H1 (cell line): ENCODE measurements at regions not wholly inside any gene's neighbourhood (a gene's known extent, or its start where the extent isn't known, plus 50 kb on each side); places are given as distances from the start of the nearest gene placed in this dataset.

ENCODE experiments used
- CTCF ChIA-PET: fragments of 300-600 bp; sonication (Branson Sonifier 250); formaldehyde crosslinking; loops from one replicate; lab custom pipeline; 2021; ENCODE audit not compliant: partially characterized antibody; lab: Charles Lee
- POLR2A ChIA-PET: fragments of 300-600 bp; sonication (Branson Sonifier 250); formaldehyde crosslinking; loops from one replicate; lab custom pipeline; 2021; ENCODE audit warnings: inconsistent platforms; ENCODE audit not compliant: partially characterized antibody; lab: Charles Lee
- DNase-seq, 2 experiments: peaks; one replicate each; pipeline versions ENCODE4 v3.0.0 to v3.0.0-alpha.2; 2010 to 2022; ENCODE audit warnings: low spot score in 2 of 2, low read depth in 1 of 2, mixed read lengths in 1 of 2
- FAIRE-seq: peaks from 2 replicates; lab custom pipeline; 2011; peaks lifted over from hg19 to GRCh38; lab: Jason Lieb, UNC
- H2AFZ ChIP-seq: 2 replicates; pipeline ENCODE4 v1.8.1; 2012; ENCODE audit warnings: low read length, inconsistent platforms
- H2AK5ac ChIP-seq: 2 replicates; pipeline ENCODE4 v1.6.1; 2013; ENCODE audit warnings: low read depth, low read length
- H2BK120ac ChIP-seq: replicated peaks from 2 replicates; pipeline ENCODE3; 2013; ENCODE audit warnings: low read depth, low read length, inconsistent platforms
- H2BK12ac ChIP-seq: 2 replicates; pipeline ENCODE4 v1.6.1; 2013; ENCODE audit warnings: low read depth, low read length
- H2BK15ac ChIP-seq: 2 replicates; pipeline ENCODE4 v1.6.1; 2013; ENCODE audit warnings: low read length
- H2BK20ac ChIP-seq: 2 replicates; pipeline ENCODE4 v1.6.1; 2013; ENCODE audit warnings: low read length
- H2BK5ac ChIP-seq: 2 replicates; pipeline ENCODE4 v1.6.1; 2013; ENCODE audit warnings: low read depth, low read length
- H3K14ac ChIP-seq: 2 replicates; pipeline ENCODE4 v1.6.1; 2013; ENCODE audit warnings: inconsistent platforms; ENCODE audit not compliant: insufficient read length
- H3K18ac ChIP-seq: 2 replicates; pipeline ENCODE4 v1.6.1; 2013; ENCODE audit warnings: low read length; ENCODE audit errors: extremely low read depth
- H3K23ac ChIP-seq: 2 replicates; pipeline ENCODE4 v1.6.1; 2013; ENCODE audit warnings: inconsistent platforms; ENCODE audit not compliant: insufficient read length
- H3K23me2 ChIP-seq: 2 replicates; pipeline ENCODE4 v1.6.1; 2013; ENCODE audit warnings: low read depth, low read length
- H3K27ac ChIP-seq: 2 replicates; pipeline ENCODE4 v1.6.1; 2011; ENCODE audit warnings: low read depth, low read length, inconsistent platforms
- H3K27me3 ChIP-seq, 4 experiments: replicated peaks in 1 of 4; 1 replicate in 1 of 4; 2 replicates in 3 of 4; pipeline versions ENCODE4 v1.6.1 to v1.8.1; 2011 to 2013; ENCODE audit warnings: low read length in 3 of 4, mild to moderate bottlenecking in 3 of 4, inconsistent platforms in 2 of 4, mixed read lengths in 2 of 4, moderate library complexity in 1 of 4; ENCODE audit not compliant: control insufficient read depth in 3 of 4, insufficient read depth in 3 of 4; ENCODE audit errors: extremely low read depth in 1 of 4
- H3K36me3 ChIP-seq, 4 experiments: 2 replicates each; pipeline versions ENCODE4 v1.6.1 to v1.8.1; 2011 to 2013; ENCODE audit warnings: mild to moderate bottlenecking in 4 of 4, low read length in 3 of 4, moderate library complexity in 2 of 4, control low read depth in 1 of 4, inconsistent platforms in 1 of 4; ENCODE audit not compliant: insufficient read depth in 4 of 4, control insufficient read depth in 2 of 4
- H3K4ac ChIP-seq: replicated peaks from 2 replicates; pipeline ENCODE3; 2013; ENCODE audit warnings: low read length, low read depth, mixed read lengths, inconsistent platforms; ENCODE audit not compliant: insufficient read length
- H3K4me1 ChIP-seq, 4 experiments: replicated peaks in 1 of 4; 1 replicate in 1 of 4; 2 replicates in 3 of 4; pipeline versions ENCODE4 v1.6.1 to v1.8.1; 2011 to 2013; ENCODE audit warnings: low read length in 3 of 4, inconsistent platforms in 2 of 4, mixed read lengths in 1 of 4; ENCODE audit not compliant: insufficient read depth in 4 of 4, control insufficient read depth in 3 of 4
- H3K4me2 ChIP-seq, 2 experiments: 2 replicates each; pipeline versions ENCODE4 v1.6.1 to v1.8.1; 2011 to 2013; ENCODE audit warnings: low read depth in 2 of 2, low read length in 2 of 2, control low read depth in 1 of 2, inconsistent platforms in 1 of 2, mild to moderate bottlenecking in 1 of 2; ENCODE audit not compliant: insufficient read depth in 1 of 2
- H3K4me3 ChIP-seq, 4 experiments: fragments of 200-600, 300-600 bp in 1 of 4; sonication (generic), shearing (Covaris generic), sonication (Bioruptor Twin) in 1 of 4; 2 replicates each; pipeline versions ENCODE4 v1.5.1 to v1.8.1; 2011 to 2016; ENCODE audit warnings: low read length in 4 of 4, low read depth in 3 of 4, control low read depth in 2 of 4, inconsistent platforms in 2 of 4, mild to moderate bottlenecking in 2 of 4, mixed read lengths in 1 of 4, moderate library complexity in 1 of 4; ENCODE audit not compliant: insufficient read depth in 2 of 4; ENCODE audit errors: extremely low read depth in 1 of 4
- H3K56ac ChIP-seq: replicated peaks from 2 replicates; pipeline ENCODE3; 2013; ENCODE audit warnings: low read depth, mild to moderate bottlenecking, mixed read lengths, low read length, inconsistent platforms; ENCODE audit not compliant: insufficient read length
- H3K79me1 ChIP-seq: 2 replicates; pipeline ENCODE4 v1.6.1; 2013; ENCODE audit warnings: low read depth, low read length, control low read depth
- H3K79me2 ChIP-seq, 2 experiments: 2 replicates each; pipeline versions ENCODE4 v1.6.1 to v1.8.1; 2012 to 2013; ENCODE audit warnings: low read length in 2 of 2, mild to moderate bottlenecking in 2 of 2, inconsistent platforms in 1 of 2; ENCODE audit not compliant: insufficient read depth in 2 of 2, control insufficient read depth in 1 of 2
- H3K9ac ChIP-seq, 4 experiments: replicated peaks in 1 of 4; 1 replicate in 1 of 4; 2 replicates in 3 of 4; pipeline versions ENCODE4 v1.6.1 to v1.8.1; 2011 to 2013; ENCODE audit warnings: low read depth in 3 of 4, low read length in 3 of 4, control low read depth in 2 of 4, mild to moderate bottlenecking in 2 of 4, moderate library complexity in 2 of 4, inconsistent platforms in 1 of 4; ENCODE audit errors: extremely low read depth in 1 of 4
- H3K9me3 ChIP-seq, 2 experiments: 2 replicates each; pipeline versions ENCODE4 v1.6.1 to v1.8.1; 2012 to 2013; ENCODE audit warnings: mild to moderate bottlenecking in 2 of 2, moderate library complexity in 2 of 2, control low read depth in 1 of 2, inconsistent platforms in 1 of 2, low read depth in 1 of 2, low read length in 1 of 2, mixed read lengths in 1 of 2; ENCODE audit not compliant: insufficient read depth in 2 of 2
- H4K20me1 ChIP-seq, 2 experiments: replicated peaks in 1 of 2; 2 replicates each; pipeline versions ENCODE3 to v1.8.1; 2011 to 2013; ENCODE audit warnings: inconsistent platforms in 2 of 2, low read length in 2 of 2, mild to moderate bottlenecking in 1 of 2; ENCODE audit not compliant: insufficient read depth in 2 of 2, control insufficient read depth in 1 of 2
- H4K5ac ChIP-seq: 2 replicates; pipeline ENCODE4 v1.6.1; 2013; ENCODE audit warnings: low read length, low read depth, mixed read lengths, inconsistent platforms; ENCODE audit not compliant: insufficient read length
- H4K8ac ChIP-seq: 2 replicates; pipeline ENCODE4 v1.8.0; 2013; ENCODE audit warnings: mild to moderate bottlenecking, moderate library complexity, low read length, inconsistent platforms; ENCODE audit not compliant: insufficient read depth; ENCODE audit errors: extremely low read depth
- H4K91ac ChIP-seq: replicated peaks from 2 replicates; pipeline ENCODE3; 2013; ENCODE audit warnings: low read length, mixed read lengths, inconsistent platforms; ENCODE audit not compliant: insufficient read length
- ATF3 ChIP-seq: IDR thresholded peaks from 2 replicates; pipeline ENCODE4 v1.6.1; 2011; ENCODE audit warnings: low read depth, mild to moderate bottlenecking, low read length; ENCODE audit not compliant: insufficient read depth
- BCL11A ChIP-seq, 2 experiments: IDR thresholded peaks; one replicate each; pipeline ENCODE4 v1.6.1; 2011; ENCODE audit warnings: low read depth in 2 of 2, low read length in 2 of 2, mild to moderate bottlenecking in 2 of 2
- CHD1 ChIP-seq: IDR thresholded peaks from 2 replicates; pipeline ENCODE4 v1.6.1; 2012; ENCODE audit warnings: low read depth, low read length, improper control_type of control experiment
- KDM1A ChIP-seq: fragments of 200-600, 300-600 bp; sonication (generic); IDR thresholded peaks from 2 replicates; pipeline ENCODE4 v1.7.1; 2016; ENCODE audit warnings: mild to moderate bottlenecking, low read length, borderline replicate concordance
- NANOG ChIP-seq: IDR thresholded peaks from 2 replicates; pipeline ENCODE4 v1.6.1; 2011; ENCODE audit warnings: low read length, low read depth, mild to moderate bottlenecking, inconsistent platforms; ENCODE audit not compliant: insufficient read depth, poor library complexity, severe bottlenecking
- RFX5 ChIP-seq: IDR thresholded peaks from 2 replicates; pipeline ENCODE4 v1.6.1; 2011; ENCODE audit warnings: low read depth, low read length, improper control_type of control experiment, borderline replicate concordance
- WGBS, 2 experiments: shearing (Covaris generic) in 1 of 2; methylation state at CpG; one replicate each; pipeline versions ENCODE4 v1.1.6 to v1.1.7; 2013 to 2015; ENCODE audit warnings: low lambda C conversion rate in 2 of 2, mixed read lengths in 2 of 2, inconsistent platforms in 1 of 2, low coverage in 1 of 2, missing lambda C conversion rate in 1 of 2; ENCODE audit not compliant: insufficient replicate concordance in 2 of 2, insufficient coverage in 1 of 2, insufficient read length in 1 of 2; ENCODE audit errors: extremely low coverage in 1 of 2, missing lambda C conversion rate in 1 of 2; 5-methylcytosine and 5-hydroxymethylcytosine counted together

- H3K27ac ChIP-seq: no peak overlapping the region
- H4K20me1 ChIP-seq: no peaks in the 10 kb centered on the region
- H4K8ac ChIP-seq: no peak overlapping the region
- H3K14ac ChIP-seq: no peak overlapping the region
- ChIA-PET CTCF (interaction anchor here (0.5 to 1.4 kb wide), 13 partner anchors 18 to 734 kb away, joined by 3 to 4 read pairs (median 3); no protein-coding TSS in a partner anchor), POLR2A (no interaction called here)
- FAIRE-seq (no peak), DNase-seq (no peak)
- no peak overlapping the region for H2BK5ac ChIP-seq
- no peak overlapping the region for H3K9ac ChIP-seq
- no peak overlapping the region for H3K23ac ChIP-seq
- H2BK20ac ChIP-seq: no peak overlapping the region
- H4K5ac ChIP-seq: no peak overlapping the region
- no peak overlapping the region for H2BK12ac ChIP-seq
- no peak overlapping the region for H3K4ac ChIP-seq
- no peaks in the 10 kb centered on the region for H3K4me1 ChIP-seq
- H2BK120ac ChIP-seq: no peak overlapping the region
- H3K4me3 ChIP-seq: no peak overlapping the region
- no peaks in the 10 kb centered on the region for H3K23me2 ChIP-seq
- H2AK5ac ChIP-seq: no peak overlapping the region
- WGBS, 2 experiments: 77% methylated on average over 4 of the region's 4 CpGs; no CpG with 5 or more reads in 1 of the 2 experiments
- no peak overlapping the region for H2BK15ac ChIP-seq
- no peaks in the 10 kb centered on the region for H3K36me3 ChIP-seq
- H3K9me3 ChIP-seq: no peaks in the 10 kb centered on the region
- no peak overlapping the region for H3K18ac ChIP-seq
- H3K4me2 ChIP-seq: no peak overlapping the region
- H3K27me3 ChIP-seq: no peaks in the 10 kb centered on the region
- H3K56ac ChIP-seq: no peak overlapping the region
- no peak overlapping the region for H4K91ac ChIP-seq
- H2AFZ ChIP-seq: no peak overlapping the region
- H3K79me1 ChIP-seq: no peaks in the 10 kb centered on the region
- H3K79me2 ChIP-seq: no peaks in the 10 kb centered on the region
- no peak for TF ChIP-seq BCL11A (IDR thresholded peaks at IDR 0.05; ENCODE audit: low read depth in 2 of 2, low read length in 2 of 2)
- TF ChIP-seq ATF3: no peak
- TF ChIP-seq RFX5: no peak
- TF ChIP-seq KDM1A: no peak
- TF ChIP-seq CHD1: no peak
- TF ChIP-seq NANOG: no peak
Observed at GRCh38 chr1:30108186-30108585, 615.2 kb downstream of the MATN1 start.
